Skeletal muscle cell (primary cell): ENCODE measurements at regions not wholly inside any gene's neighbourhood (a gene's known extent, or its start where the extent isn't known, plus 50 kb on each side); places are given as distances from the start of the nearest gene placed in this dataset.
A peak's percentile ranks its signal among the peaks of the same experiment; 100 is the strongest.
"Not testable (repeated sequence)": the region's sequence is repeated elsewhere in the genome, so short reads cannot be mapped to it uniquely, and the experiment has no call there.

ENCODE experiments used
- DNase-seq: peaks from one replicate; pipeline ENCODE4 v3.0.0-alpha.2; 2010; ENCODE audit warnings: low read depth
- H3K4me3 ChIP-seq: 2 replicates; pipeline ENCODE4 v1.5.1; 2011; ENCODE audit warnings: low read depth, mild to moderate bottlenecking, control low read depth, low read length, moderate library complexity

DNA sequence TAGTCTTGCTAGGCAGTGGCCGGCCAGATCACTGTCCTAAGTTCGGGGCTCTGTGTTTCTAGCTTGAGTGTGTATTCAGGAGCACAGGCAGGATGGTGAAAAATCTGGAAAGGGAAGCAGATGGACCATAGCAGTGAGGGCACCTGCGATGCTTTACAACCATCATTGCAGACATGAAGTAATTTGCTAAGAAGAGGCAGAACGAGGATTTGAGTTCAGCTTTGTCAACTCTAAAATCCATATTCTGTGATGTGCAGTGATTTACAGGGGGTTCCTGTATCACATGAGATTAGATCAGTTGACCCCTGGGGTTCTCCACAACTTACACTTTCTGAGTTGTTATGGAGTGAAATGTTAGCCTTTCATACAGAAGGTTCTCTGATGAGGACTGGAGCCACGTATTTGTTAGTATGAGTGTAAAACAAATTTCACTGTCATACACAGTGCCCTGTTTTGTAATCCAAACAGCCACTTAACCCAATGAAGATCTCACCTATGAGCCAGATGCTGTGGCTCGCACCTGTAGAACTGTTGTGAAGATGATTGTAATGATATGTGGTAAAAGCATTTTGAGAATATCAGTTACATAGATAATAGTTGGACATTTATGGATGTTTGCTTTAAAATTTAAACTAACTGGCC, 173.0 kb upstream of the VKORC1L1 start:
- H3K4me3 ChIP-seq, DNase-seq: not testable (repeated sequence)

GRCh38 chr7:65719123-65719798, 153.6 kb upstream of the VKORC1L1 start:
- H3K4me3 ChIP-seq, DNase-seq: not testable (repeated sequence)

- DNase-seq = no peak
- no peak overlapping the region for H3K4me3 ChIP-seq
Measured at GRCh38 chr7:65722361-65722792, 150.5 kb upstream of the VKORC1L1 start.

DNA sequence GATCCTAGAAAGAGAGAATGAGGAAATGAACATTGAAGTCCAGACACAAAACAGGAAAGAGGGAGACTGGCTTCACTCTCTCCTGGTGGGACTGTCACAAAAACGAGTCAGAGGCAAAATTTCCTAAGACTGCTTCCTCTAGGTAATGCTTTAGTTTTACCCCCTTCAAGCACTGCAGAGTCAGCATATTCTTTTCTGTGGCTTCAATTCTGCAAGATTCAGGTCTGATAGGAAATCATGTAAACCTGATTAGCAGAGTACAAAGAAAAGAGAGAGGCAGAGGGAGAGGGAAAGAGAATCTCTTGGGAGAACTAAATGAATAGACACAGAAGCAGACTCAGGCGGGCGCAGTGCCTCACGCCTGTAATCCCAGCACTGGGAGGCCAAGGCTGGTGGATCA, 145.7 kb upstream of the VKORC1L1 start:
- H3K4me3 ChIP-seq, DNase-seq: not testable (repeated sequence)

GRCh38 chr7:65731129-65731528, 141.7 kb upstream of the VKORC1L1 start:
- DNase-seq = no peak
- H3K4me3 ChIP-seq = peak overlapping the region; percentile 35

- DNase-seq = no peak
- H3K4me3 ChIP-seq = peak overlapping the region; percentile 35
Measured at GRCh38 chr7:65731562-65732035, 141.3 kb upstream of the VKORC1L1 start.

DNA sequence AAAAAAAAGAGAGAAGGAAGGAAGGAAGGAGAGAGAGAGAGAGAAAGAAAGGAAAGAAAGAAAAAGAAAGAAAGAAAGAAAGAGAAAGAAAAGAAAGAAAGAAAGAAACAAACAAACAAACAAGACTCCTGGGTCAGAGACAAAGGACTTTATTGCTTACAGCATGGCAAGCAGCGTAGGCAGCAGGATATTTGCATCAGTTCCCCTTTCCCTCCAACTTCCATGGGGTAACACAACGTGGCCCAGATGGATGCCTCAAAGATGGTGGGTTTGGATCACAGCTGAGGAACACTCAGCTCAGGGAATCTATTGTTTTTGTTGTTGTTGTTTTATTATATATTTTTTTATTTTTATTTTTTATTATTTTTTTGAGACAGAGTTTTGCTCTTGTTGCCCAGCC, 128.5 kb upstream of the VKORC1L1 start:
- no peak for DNase-seq
- no peak overlapping the region for H3K4me3 ChIP-seq

DNA sequence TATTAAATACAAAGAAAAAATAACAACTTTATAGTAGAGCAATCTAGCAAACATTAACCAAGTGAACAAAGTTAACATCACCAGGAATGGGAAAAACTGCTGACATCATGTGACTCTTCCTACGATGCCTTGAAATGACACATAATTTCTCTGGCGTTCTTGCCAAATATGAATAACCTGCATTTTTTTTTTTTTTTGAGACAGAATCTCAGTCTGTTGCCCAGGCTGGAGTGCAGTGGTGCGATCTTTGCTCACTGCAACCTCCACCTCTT, 126.5 kb upstream of the VKORC1L1 start:
- DNase-seq = no peak
- H3K4me3 ChIP-seq = no peak overlapping the region

GRCh38 chr7:65749039-65749438, 123.8 kb upstream of the VKORC1L1 start:
- DNase-seq = no peak
- no peak overlapping the region for H3K4me3 ChIP-seq

DNA sequence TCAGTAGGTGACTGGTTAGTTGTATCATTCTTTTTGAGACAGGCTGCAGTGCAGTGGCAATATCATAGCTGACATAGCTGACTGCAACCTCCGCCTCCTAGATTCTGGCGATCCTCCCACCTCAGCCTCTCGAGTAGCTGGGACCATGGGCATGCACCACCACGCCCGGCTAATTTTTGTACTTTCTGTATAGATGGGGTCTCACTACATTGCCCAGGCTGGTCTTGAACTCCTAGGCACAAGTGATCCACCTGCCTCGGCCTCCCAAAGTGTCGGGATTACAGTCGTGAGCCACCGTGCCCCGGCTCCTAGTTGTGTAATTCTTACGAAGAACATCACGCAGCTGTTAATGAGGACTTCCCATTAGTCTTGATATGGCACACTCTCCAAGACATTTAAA, 123.4 kb upstream of the VKORC1L1 start:
- H3K4me3 ChIP-seq = no peak overlapping the region
- DNase-seq = no peak

DNA sequence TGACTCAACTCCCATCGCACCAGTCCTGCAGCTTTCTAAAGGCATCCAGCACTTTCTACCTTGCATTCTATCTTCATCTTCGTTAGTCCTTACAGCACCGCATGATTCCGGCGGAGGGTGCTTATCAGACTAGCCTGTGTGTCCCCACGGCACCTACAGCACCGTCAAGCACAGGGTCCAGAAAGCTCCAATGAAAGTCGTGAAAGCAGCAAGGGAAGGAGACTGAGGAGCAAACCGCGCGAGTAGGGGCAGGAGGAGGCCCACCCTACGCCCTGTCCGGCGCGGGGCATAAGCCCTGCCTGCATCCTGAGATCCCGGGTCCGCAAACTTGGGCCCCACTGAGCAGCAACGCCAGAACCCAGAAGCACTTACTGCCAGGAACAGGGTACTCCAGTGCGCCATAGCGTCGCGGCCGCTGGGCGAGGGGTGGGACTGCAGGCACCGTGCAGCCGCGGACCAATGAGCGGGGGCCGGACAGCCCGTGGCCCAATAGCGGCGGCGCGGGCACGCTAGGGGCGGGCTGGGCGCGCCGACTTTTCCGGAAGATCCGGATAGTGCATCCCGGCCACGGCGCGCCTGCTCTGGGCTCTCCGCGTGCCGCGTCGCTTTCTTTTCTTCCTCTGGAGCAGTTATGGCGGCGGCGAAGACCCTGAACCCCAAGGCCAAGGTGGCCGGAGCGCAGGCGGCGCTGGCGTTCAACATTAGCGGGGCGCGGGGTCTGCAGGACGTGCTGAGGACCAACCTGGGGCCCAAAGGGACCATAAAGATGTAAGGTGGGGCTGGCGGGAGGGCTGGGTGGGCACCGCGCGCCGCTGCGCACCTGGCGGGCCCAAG, 122.1 kb upstream of the VKORC1L1 start:
- peak overlapping the region; percentile 95 for H3K4me3 ChIP-seq
- peak; percentile 60 for DNase-seq

DNA sequence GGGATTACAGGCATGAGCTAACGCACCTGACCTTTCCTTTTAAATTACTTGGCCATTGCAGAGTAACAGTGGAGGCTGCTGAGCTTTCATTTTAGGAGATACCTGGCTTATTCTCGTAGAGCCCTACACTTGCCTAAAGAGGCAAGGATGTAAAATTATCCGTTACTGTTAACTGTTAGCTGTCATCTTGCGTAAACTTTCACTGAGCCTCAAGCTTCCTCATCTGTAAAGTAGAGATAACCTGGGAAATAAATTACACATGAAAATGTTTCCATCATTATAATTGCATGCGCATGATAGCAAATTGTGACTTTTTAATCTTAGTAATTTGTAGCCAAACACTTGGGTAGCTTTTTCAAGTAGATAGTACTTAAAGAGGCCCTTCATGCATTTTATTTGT, 118.8 kb upstream of the VKORC1L1 start:
- DNase-seq, H3K4me3 ChIP-seq: not testable (repeated sequence)

GRCh38 chr7:65758991-65759390, 113.9 kb upstream of the VKORC1L1 start:
- H3K4me3 ChIP-seq, DNase-seq: not testable (repeated sequence)

DNA sequence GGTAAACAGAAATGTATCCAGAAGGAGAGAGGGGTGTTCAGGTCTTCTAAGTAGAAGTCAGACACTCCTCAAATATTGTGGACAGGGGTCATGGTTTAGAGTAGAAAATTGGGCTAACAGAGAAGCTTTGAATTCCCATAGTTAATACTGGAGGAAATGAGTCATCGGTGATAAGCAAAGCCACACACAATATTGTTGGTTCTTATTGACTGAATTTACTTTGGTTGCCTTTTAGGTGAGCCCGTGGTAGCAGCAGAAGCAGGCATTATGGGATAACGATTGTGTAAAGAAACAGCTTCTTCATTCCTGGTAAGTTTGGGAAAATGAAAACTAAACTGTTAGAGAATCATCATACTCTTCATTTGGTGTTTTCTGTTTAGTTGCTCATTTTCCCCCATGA, 110.2 kb upstream of the VKORC1L1 start:
- DNase-seq, H3K4me3 ChIP-seq: not testable (repeated sequence)

- DNase-seq, H3K4me3 ChIP-seq: not testable (repeated sequence)
Measured at GRCh38 chr7:65763114-65763513, 109.8 kb upstream of the VKORC1L1 start.

DNA sequence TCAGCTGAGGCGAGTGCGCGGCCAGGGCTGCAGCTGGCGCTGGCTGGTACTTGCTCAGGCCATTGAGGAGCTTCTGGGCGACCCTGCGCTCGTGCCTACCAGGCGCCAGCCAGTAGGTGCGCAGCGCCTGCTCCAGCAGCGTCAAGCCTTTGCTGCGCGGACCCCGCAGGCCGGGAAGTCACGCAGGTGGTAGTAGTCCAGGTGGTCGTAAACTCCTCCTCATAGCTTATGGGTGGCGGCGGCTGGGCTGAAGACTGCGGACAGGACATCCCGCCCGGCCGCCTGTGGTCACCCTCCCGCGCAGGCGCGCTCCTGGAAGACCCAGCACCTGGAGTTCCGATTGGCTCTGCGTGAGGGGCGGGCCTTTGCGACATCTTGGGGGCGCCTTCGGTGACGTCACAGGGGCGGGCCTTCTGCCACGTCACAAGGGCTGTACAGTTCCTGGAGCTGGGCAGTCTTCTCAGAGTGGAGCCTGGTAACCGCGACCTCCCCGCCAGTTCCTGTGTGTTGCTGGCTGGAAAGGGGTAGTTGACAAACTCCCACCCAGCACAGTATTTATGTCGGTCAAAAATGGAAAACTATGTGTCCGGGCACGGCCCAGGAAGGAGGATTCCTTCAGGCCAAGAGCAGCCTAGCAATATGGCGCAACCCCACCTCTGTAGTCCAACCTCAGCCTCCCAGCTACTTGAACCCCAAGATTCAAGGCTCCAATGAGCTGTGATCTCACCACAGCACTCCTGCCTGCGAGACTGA, 102.2 kb upstream of the VKORC1L1 start:
- peak; percentile 73 for DNase-seq

DNA sequence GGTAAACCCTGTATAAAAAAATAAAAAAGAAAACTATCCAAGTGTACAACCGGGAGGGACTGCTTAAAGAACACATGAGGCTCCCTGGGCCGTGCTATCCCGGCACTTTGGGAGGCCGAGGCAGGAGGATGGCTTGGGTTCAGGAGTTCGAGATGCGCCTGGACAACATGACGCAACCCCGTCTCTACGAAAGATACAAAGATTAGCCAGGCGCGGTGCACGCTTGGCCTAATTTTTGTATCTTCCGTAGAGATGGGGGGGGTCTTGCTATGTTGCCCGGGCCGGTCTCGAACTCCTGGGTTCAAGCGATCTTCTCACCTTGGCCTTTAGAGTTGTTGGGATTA, 101.7 kb upstream of the VKORC1L1 start:
- not testable (repeated sequence) for DNase-seq
- H3K4me3 ChIP-seq = peak overlapping the region; percentile 70

More for the DNA sequence above, 102.2 kb upstream of the VKORC1L1 start:
- H3K4me3 ChIP-seq = peak overlapping the region; percentile 70

DNA sequence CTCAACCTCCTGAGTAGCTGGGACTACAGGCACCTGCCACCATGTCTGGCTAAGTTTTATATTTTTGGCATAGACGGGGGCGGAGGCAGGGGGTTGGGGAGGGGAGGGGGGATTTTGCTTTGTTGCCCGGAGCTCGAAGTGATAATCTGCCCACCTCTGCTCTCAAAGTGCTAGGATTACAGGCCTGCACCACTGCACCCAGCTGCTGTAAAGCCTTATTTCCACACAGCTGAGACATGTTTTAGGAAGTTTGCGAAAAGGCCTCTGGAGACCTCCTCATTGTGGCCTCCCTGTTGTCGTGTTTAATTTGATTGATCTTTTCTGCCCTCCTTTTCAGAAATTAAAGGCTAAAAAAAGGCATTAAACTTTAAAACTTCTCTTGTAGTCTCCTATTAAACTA, 96.2 kb upstream of the VKORC1L1 start:
- DNase-seq, H3K4me3 ChIP-seq: not testable (repeated sequence)

DNA sequence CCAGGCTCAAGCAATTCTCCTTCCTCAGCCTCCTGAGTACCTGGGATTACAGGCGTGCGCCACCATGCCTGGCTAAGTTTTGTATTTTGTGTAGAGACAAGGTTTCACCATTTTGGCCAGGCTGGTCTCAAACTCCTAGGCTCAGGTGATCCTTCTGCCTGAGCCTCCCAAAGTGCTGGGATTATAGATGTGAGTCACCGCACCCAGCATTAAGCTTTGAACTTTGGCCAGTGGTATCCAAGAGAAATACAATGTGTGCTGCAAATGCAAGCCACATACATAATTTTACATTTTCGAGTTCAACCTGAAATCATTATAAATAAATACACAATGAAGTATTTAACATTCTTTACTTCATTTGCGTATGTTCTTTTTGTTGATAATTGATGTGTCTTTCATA, 82.9 kb upstream of the VKORC1L1 start:
- not testable (repeated sequence) for DNase-seq, H3K4me3 ChIP-seq

GRCh38 chr7:65791788-65792187, 81.1 kb upstream of the VKORC1L1 start:
- DNase-seq, H3K4me3 ChIP-seq: not testable (repeated sequence)
